SK-N-SH treated with all-trans-retinoic acid at 6 μM for 48 hours (cell line): ENCODE measurements at regions not wholly inside any gene's neighbourhood (a gene's known extent, or its start where the extent isn't known, plus 50 kb on each side); places are given as distances from the start of the nearest gene placed in this dataset.

Experiments used
- ATAC-seq: fragments of 200-7000 bp; cut with Tn5 transposase; 3 replicates; pipeline ENCODE4 v1.9.1; 2020; ENCODE audit warnings: mild to moderate bottlenecking, moderate library complexity
- ARNTL ChIP-seq: fragments of 450-650 bp; formaldehyde crosslinking; IDR thresholded peaks from 2 replicates; pipeline ENCODE4 v1.5.0; 2020; ENCODE audit warnings: low read depth, mild to moderate bottlenecking, moderate library complexity, borderline replicate concordance
- BACH2 ChIP-seq: fragments of 250-450 bp; sonication (Bioruptor Pico); IDR thresholded peaks from 2 replicates; pipeline ENCODE4 v1.9.0; 2021; ENCODE audit warnings: mild to moderate bottlenecking, borderline replicate concordance
- CSDC2 ChIP-seq: fragments of 250-450 bp; sonication (Bioruptor Pico); IDR thresholded peaks from 2 replicates; pipeline ENCODE4 v1.5.0; 2020; ENCODE audit warnings: mild to moderate bottlenecking, moderate library complexity
- ESRRG ChIP-seq: fragments of 250-450 bp; sonication (Bioruptor Pico); IDR thresholded peaks from 2 replicates; pipeline ENCODE4 v1.6.1; 2021; ENCODE audit warnings: mild to moderate bottlenecking
- ISL1 ChIP-seq: fragments of 250-450 bp; sonication (Bioruptor Pico); IDR thresholded peaks from 2 replicates; pipeline ENCODE4 v2.1.2; 2022; ENCODE audit warnings: mild to moderate bottlenecking, moderate library complexity
- OSR1 ChIP-seq: fragments of 250-450 bp; sonication (Bioruptor Pico); IDR thresholded peaks from 2 replicates; pipeline ENCODE4 v1.8.0; 2022; ENCODE audit warnings: moderate library complexity, mild to moderate bottlenecking, inconsistent platforms
- PPARA ChIP-seq: fragments of 250-450 bp; sonication (Bioruptor Pico); IDR thresholded peaks from 2 replicates; pipeline ENCODE4 v1.5.0; 2020; ENCODE audit warnings: mild to moderate bottlenecking, borderline replicate concordance
- RARB ChIP-seq: fragments of 250-450 bp; sonication (Bioruptor Pico); IDR thresholded peaks from 2 replicates; pipeline ENCODE4 v1.8.0; 2021; ENCODE audit warnings: mild to moderate bottlenecking, moderate library complexity
- SNAI2 ChIP-seq: fragments of 250-450 bp; sonication (Bioruptor Pico); IDR thresholded peaks from 2 replicates; pipeline ENCODE4 v1.5.0; 2020; ENCODE audit warnings: mild to moderate bottlenecking, moderate library complexity
- TCF4 ChIP-seq: fragments of 250-450 bp; sonication (Bioruptor Pico); IDR thresholded peaks from 2 replicates; pipeline ENCODE4 v1.8.0; 2021; ENCODE audit warnings: mild to moderate bottlenecking, moderate library complexity, borderline replicate concordance
- TOX ChIP-seq: fragments of 250-450 bp; sonication (Bioruptor Pico); IDR thresholded peaks from 2 replicates; pipeline ENCODE4 v1.8.0; 2021; ENCODE audit warnings: mild to moderate bottlenecking, moderate library complexity, borderline replicate concordance
- ZC3H10 ChIP-seq: fragments of 250-450 bp; sonication (Bioruptor Pico); IDR thresholded peaks from 2 replicates; pipeline ENCODE4 v1.5.1; 2021; ENCODE audit warnings: mild to moderate bottlenecking, moderate library complexity
- ZFP30 ChIP-seq: fragments of 450-650 bp; formaldehyde crosslinking; IDR thresholded peaks from 2 replicates; pipeline ENCODE4 v1.5.0; 2022; ENCODE audit warnings: mild to moderate bottlenecking, moderate library complexity
- ZNF565 ChIP-seq: fragments of 450-650 bp; formaldehyde crosslinking; conservative IDR thresholded peaks from 2 replicates; pipeline ENCODE4 v1.5.0; 2020; ENCODE audit warnings: low read depth, mild to moderate bottlenecking, moderate library complexity
- ZNF70 ChIP-seq: fragments of 450-650 bp; formaldehyde crosslinking; IDR thresholded peaks from 2 replicates; pipeline ENCODE4 v1.5.0; 2020; ENCODE audit warnings: mild to moderate bottlenecking, moderate library complexity
- ZNF8 ChIP-seq: fragments of 450-650 bp; formaldehyde crosslinking; IDR thresholded peaks from 2 replicates; pipeline ENCODE4 v1.5.0; 2020; ENCODE audit warnings: mild to moderate bottlenecking, moderate library complexity
- TF ChIP-seq, protein P1 (sequence below): fragments of 250-450 bp; sonication (Bioruptor Pico); IDR thresholded peaks from 2 replicates; pipeline ENCODE4 v1.8.0; 2021; ENCODE audit warnings: low read depth, mild to moderate bottlenecking, moderate library complexity, borderline replicate concordance
- TF ChIP-seq, protein P2 (sequence below): fragments of 250-450 bp; sonication (Bioruptor Pico); IDR thresholded peaks from 2 replicates; pipeline ENCODE4 v1.5.1; 2020; ENCODE audit warnings: low read depth, mild to moderate bottlenecking, moderate library complexity
- TF ChIP-seq, protein P3 (sequence below): fragments of 250-450 bp; sonication (Bioruptor Pico); IDR thresholded peaks from 2 replicates; pipeline ENCODE4 v1.5.1; 2021; ENCODE audit warnings: mild to moderate bottlenecking, moderate library complexity
- TF ChIP-seq, protein P4 (sequence below): fragments of 250-450 bp; sonication (Bioruptor Pico); IDR thresholded peaks from 2 replicates; pipeline ENCODE4 v1.5.0; 2020; ENCODE audit warnings: mild to moderate bottlenecking, moderate library complexity
- TF ChIP-seq, protein P5 (sequence below): fragments of 250-450 bp; sonication (Bioruptor Pico); IDR thresholded peaks from 2 replicates; pipeline ENCODE4 v1.8.0; 2020; ENCODE audit warnings: mild to moderate bottlenecking, moderate library complexity, borderline replicate concordance

DNA sequence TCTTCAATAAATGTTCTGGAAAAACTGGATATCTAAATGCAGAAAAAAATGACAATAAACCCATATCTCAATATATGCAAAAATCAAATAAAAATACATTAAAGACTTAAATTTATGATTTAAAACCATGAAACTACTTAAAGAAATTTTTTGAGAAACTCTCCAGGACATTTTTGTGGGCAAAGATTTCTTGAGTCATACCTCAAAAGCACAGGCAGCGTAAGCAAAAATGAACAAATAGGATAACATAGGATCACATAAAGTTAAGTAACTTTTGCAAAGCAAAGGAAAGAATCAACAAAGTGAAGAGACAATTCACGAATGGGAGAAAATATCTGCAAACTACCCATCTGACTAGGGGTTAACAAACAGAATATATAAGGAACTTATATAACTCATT, 1545.5 kb downstream of the SUCLG1 start (continued):
- TF ChIP-seq, protein P1, sequence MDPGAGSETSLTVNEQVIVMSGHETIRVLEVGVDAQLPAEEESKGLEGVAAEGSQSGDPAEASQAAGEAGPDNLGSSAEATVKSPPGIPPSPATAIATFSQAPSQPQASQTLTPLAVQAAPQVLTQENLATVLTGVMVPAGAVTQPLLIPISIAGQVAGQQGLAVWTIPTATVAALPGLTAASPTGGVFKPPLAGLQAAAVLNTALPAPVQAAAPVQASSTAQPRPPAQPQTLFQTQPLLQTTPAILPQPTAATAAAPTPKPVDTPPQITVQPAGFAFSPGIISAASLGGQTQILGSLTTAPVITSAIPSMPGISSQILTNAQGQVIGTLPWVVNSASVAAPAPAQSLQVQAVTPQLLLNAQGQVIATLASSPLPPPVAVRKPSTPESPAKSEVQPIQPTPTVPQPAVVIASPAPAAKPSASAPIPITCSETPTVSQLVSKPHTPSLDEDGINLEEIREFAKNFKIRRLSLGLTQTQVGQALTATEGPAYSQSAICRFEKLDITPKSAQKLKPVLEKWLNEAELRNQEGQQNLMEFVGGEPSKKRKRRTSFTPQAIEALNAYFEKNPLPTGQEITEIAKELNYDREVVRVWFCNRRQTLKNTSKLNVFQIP = no peak

DNA sequence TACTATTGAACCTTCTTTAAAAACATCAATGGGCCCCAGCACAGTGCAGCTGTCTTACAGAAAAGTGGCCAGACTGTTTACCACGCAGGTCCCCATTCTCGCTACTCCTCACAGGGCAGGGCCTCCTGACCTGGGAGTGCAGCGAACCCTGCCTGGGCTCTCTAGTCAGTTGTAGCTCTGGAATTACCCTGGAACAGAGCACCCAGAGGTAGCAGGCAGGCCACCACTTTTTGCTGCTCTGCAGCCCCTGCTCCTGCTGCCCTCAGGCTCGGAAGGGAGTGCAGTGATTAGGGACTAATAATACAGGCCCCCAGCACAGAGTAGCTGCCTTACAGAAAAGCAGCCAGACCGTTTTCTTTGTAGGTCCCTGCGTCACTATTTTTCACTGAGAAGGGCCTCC, 1563.0 kb downstream of the SUCLG1 start:
- ATAC-seq = no peak
- TF ChIP-seq SNAI2 = no peak
- TF ChIP-seq, protein P2, sequence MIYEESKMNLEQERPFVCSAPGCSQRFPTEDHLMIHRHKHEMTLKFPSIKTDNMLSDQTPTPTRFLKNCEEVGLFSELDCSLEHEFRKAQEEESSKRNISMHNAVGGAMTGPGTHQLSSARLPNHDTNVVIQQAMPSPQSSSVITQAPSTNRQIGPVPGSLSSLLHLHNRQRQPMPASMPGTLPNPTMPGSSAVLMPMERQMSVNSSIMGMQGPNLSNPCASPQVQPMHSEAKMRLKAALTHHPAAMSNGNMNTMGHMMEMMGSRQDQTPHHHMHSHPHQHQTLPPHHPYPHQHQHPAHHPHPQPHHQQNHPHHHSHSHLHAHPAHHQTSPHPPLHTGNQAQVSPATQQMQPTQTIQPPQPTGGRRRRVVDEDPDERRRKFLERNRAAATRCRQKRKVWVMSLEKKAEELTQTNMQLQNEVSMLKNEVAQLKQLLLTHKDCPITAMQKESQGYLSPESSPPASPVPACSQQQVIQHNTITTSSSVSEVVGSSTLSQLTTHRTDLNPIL (CRISPR knock-in tag) = no peak
- TF ChIP-seq OSR1 (CRISPR knock-in tag) = no peak
- TF ChIP-seq, protein P3, sequence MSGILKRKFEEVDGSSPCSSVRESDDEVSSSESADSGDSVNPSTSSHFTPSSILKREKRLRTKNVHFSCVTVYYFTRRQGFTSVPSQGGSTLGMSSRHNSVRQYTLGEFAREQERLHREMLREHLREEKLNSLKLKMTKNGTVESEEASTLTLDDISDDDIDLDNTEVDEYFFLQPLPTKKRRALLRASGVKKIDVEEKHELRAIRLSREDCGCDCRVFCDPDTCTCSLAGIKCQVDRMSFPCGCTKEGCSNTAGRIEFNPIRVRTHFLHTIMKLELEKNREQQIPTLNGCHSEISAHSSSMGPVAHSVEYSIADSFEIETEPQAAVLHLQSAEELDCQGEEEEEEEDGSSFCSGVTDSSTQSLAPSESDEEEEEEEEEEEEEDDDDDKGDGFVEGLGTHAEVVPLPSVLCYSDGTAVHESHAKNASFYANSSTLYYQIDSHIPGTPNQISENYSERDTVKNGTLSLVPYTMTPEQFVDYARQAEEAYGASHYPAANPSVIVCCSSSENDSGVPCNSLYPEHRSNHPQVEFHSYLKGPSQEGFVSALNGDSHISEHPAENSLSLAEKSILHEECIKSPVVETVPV = no peak
- no peak for TF ChIP-seq ISL1 (CRISPR knock-in tag)
- no peak for TF ChIP-seq PPARA (CRISPR knock-in tag)
- no peak for TF ChIP-seq ZNF565 (CRISPR knock-in tag)
- TF ChIP-seq RARB (CRISPR knock-in tag) = no peak
- no peak for TF ChIP-seq CSDC2 (CRISPR knock-in tag)
- no peak for TF ChIP-seq ESRRG (CRISPR knock-in tag)
- TF ChIP-seq, protein P4, sequence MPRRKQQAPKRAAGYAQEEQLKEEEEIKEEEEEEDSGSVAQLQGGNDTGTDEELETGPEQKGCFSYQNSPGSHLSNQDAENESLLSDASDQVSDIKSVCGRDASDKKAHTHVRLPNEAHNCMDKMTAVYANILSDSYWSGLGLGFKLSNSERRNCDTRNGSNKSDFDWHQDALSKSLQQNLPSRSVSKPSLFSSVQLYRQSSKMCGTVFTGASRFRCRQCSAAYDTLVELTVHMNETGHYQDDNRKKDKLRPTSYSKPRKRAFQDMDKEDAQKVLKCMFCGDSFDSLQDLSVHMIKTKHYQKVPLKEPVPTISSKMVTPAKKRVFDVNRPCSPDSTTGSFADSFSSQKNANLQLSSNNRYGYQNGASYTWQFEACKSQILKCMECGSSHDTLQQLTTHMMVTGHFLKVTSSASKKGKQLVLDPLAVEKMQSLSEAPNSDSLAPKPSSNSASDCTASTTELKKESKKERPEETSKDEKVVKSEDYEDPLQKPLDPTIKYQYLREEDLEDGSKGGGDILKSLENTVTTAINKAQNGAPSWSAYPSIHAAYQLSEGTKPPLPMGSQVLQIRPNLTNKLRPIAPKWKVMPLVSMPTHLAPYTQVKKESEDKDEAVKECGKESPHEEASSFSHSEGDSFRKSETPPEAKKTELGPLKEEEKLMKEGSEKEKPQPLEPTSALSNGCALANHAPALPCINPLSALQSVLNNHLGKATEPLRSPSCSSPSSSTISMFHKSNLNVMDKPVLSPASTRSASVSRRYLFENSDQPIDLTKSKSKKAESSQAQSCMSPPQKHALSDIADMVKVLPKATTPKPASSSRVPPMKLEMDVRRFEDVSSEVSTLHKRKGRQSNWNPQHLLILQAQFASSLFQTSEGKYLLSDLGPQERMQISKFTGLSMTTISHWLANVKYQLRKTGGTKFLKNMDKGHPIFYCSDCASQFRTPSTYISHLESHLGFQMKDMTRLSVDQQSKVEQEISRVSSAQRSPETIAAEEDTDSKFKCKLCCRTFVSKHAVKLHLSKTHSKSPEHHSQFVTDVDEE (CRISPR knock-in tag) = no peak
- TF ChIP-seq ZC3H10 = no peak
- no peak for TF ChIP-seq ZNF70 (CRISPR knock-in tag)
- TF ChIP-seq ZNF8 (CRISPR knock-in tag) = no peak
- TF ChIP-seq TOX (CRISPR knock-in tag) = no peak
- TF ChIP-seq ZFP30 (CRISPR knock-in tag) = no peak
- TF ChIP-seq TCF4 (CRISPR knock-in tag) = no peak
- no peak for TF ChIP-seq BACH2 (CRISPR knock-in tag)
- TF ChIP-seq, all 23 proteins: peak for 0

DNA sequence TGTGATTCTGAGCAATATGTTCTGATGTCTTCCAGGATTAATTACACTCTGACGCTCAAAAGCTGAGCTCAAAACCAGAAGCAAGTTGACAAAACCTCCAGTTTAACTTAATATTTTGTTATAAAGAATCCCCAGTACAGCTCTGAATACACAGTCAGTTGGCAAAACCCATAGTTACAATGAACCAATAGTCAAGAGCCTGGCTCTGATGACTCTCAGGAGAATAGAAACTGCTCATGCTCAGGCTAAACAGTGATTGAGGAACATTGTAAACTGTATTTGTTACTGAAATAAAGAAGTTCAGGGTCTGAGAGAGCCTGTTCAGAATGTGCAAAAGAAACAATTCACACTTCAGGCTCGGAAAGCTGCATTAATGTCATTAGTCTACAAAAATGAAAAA, 1565.9 kb downstream of the SUCLG1 start:
- TF ChIP-seq OSR1 (CRISPR knock-in tag) = no peak
- TF ChIP-seq, protein P5, sequence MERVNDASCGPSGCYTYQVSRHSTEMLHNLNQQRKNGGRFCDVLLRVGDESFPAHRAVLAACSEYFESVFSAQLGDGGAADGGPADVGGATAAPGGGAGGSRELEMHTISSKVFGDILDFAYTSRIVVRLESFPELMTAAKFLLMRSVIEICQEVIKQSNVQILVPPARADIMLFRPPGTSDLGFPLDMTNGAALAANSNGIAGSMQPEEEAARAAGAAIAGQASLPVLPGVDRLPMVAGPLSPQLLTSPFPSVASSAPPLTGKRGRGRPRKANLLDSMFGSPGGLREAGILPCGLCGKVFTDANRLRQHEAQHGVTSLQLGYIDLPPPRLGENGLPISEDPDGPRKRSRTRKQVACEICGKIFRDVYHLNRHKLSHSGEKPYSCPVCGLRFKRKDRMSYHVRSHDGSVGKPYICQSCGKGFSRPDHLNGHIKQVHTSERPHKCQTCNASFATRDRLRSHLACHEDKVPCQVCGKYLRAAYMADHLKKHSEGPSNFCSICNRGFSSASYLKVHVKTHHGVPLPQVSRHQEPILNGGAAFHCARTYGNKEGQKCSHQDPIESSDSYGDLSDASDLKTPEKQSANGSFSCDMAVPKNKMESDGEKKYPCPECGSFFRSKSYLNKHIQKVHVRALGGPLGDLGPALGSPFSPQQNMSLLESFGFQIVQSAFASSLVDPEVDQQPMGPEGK = no peak
- TF ChIP-seq TCF4 (CRISPR knock-in tag) = no peak
- TF ChIP-seq ZNF565 (CRISPR knock-in tag) = no peak
- no peak for TF ChIP-seq SNAI2

DNA sequence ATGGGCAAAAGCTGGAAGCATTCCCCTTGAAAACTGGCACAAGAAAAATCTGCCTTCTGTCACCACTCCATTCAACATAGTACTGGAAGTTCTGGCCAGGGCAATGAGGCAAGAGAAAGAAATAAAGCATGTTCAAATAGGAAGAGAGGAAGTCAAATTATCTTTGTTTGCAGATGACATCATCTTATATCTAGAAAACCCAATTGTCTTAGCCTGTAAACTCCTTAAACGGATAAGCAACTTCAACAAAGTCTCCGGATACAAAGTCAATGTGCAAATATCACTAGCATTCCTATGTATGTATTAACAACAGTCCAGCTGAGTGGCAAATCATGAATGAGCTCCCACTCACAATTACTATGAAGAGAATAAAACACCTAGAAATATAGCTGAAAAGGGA, 1579.3 kb downstream of the SUCLG1 start:
- no peak for ATAC-seq
- TF ChIP-seq, protein P5 = no peak
- TF ChIP-seq ZNF565 (CRISPR knock-in tag) (no peak), ARNTL (CRISPR knock-in tag) (no peak), ESRRG (CRISPR knock-in tag) (no peak), ZNF70 (CRISPR knock-in tag) (no peak), PPARA (CRISPR knock-in tag) (no peak), OSR1 (CRISPR knock-in tag) (no peak)
- TF ChIP-seq, protein P1 = no peak

More for the DNA sequence above, 1565.9 kb downstream of the SUCLG1 start:
- no peak for ATAC-seq
